K562 (cell line): ENCODE measurements at regions not wholly inside any gene's neighbourhood (a gene's known extent, or its start where the extent isn't known, plus 50 kb on each side); places are given as distances from the start of the nearest gene placed in this dataset.

ENCODE experiments used
- ATAC-seq: fragments of 200-7000 bp; cut with Tn5 transposase; 3 replicates; pipeline ENCODE4 v1.9.1; 2020; ENCODE audit warnings: moderate library complexity
- BruUV-seq: library from RNA; stranded (reverse); fragments of 400-500 nt; replicated peaks from 2 replicates; lab custom pipeline; 2021; lab: Mats Ljungman, UMichigan
- CTCF ChIA-PET: fragments of 300-600 bp; formaldehyde crosslinking; extraction: SDS; loops from one replicate; lab custom pipeline; 2021; ENCODE audit warnings: low intra/inter-chr PET ratio; lab: Yijun Ruan, JAX
- POLR2A ChIA-PET: fragments of 300-600, 350-650 bp; sonication (Branson Sonifier 250); formaldehyde crosslinking; extraction: SDS; loops from one replicate; lab custom pipeline; 2021; ENCODE audit warnings: antibody characterized with exemption, inconsistent platforms; lab: Yijun Ruan, JAX
- DNase-seq, 4 experiments: peaks; one replicate each; pipeline versions ENCODE4 v3.0.0 to v3.0.0-alpha.2; 2011 to 2018; ENCODE audit warnings: low spot score in 3 of 4, mixed read lengths in 3 of 4; ENCODE audit errors: extremely low read depth in 1 of 4
- FAIRE-seq: peaks from 2 replicates; lab custom pipeline; 2011; peaks lifted over from hg19 to GRCh38; lab: Jason Lieb, UNC
- H2AFZ ChIP-seq: 2 replicates; pipeline ENCODE4 v1.6.0; 2011; ENCODE audit warnings: low read depth, low read length, control low read depth, inconsistent platforms
- H3K27ac ChIP-seq: fragments of 200-600 bp; 3 replicates; pipeline ENCODE4 v1.8.0; 2011; ENCODE audit warnings: low read depth, mild to moderate bottlenecking, control low read depth, inconsistent platforms, low read length, moderate library complexity, mixed read lengths; ENCODE audit errors: extremely low read depth
- H3K27me3 ChIP-seq, 2 experiments: fragments of 300-600 bp in 1 of 2; 2 replicates in 1 of 2; 3 replicates in 1 of 2; pipeline versions ENCODE4 v1.6.0 to v1.8.0; 2011; ENCODE audit warnings: inconsistent platforms in 2 of 2, low read length in 2 of 2, mild to moderate bottlenecking in 1 of 2, mixed read lengths in 1 of 2, moderate library complexity in 1 of 2; ENCODE audit not compliant: control insufficient read depth in 2 of 2, insufficient read depth in 2 of 2
- H3K36me3 ChIP-seq: fragments of 300-600 bp; 3 replicates; pipeline ENCODE4 v1.8.0; 2011; ENCODE audit warnings: mild to moderate bottlenecking, low read length, inconsistent platforms; ENCODE audit not compliant: control insufficient read depth, insufficient read depth
- H3K4me1 ChIP-seq, 2 experiments: fragments of 200-600 bp in 1 of 2; replicated peaks in 1 of 2; 2 replicates in 1 of 2; 3 replicates in 1 of 2; pipeline versions ENCODE4 v1.5.1 to v1.8.0; 2011; ENCODE audit warnings: inconsistent platforms in 2 of 2, low read length in 2 of 2, mild to moderate bottlenecking in 1 of 2, mixed read lengths in 1 of 2, moderate library complexity in 1 of 2; ENCODE audit not compliant: control insufficient read depth in 2 of 2, insufficient read depth in 2 of 2
- H3K4me2 ChIP-seq: 2 replicates; pipeline ENCODE4 v1.6.1; 2011; ENCODE audit warnings: low read length, control low read depth, inconsistent platforms, mixed read lengths; ENCODE audit not compliant: insufficient read depth
- H3K4me3 ChIP-seq: fragments of 200-600 bp; sonication (generic), shearing (Covaris generic); 2 replicates; pipeline ENCODE4 v1.5.1; 2016; ENCODE audit warnings: control low read depth, inconsistent platforms
- H3K79me2 ChIP-seq: fragments of 200-600 bp; 3 replicates; pipeline ENCODE4 v1.8.0; 2011; ENCODE audit warnings: low read length, inconsistent platforms; ENCODE audit not compliant: control insufficient read depth, insufficient read depth
- H3K9ac ChIP-seq, 2 experiments: 2 replicates each; pipeline versions ENCODE4 v1.6.0 to v1.6.1; 2011; ENCODE audit warnings: low read depth in 2 of 2, low read length in 2 of 2, control low read depth in 1 of 2, inconsistent platforms in 1 of 2, mild to moderate bottlenecking in 1 of 2, mixed read lengths in 1 of 2; ENCODE audit not compliant: insufficient read depth in 1 of 2
- H3K9me1 ChIP-seq: one replicate; pipeline ENCODE4 v1.6.0; 2011; ENCODE audit warnings: inconsistent platforms, mild to moderate bottlenecking, low read length, moderate library complexity; ENCODE audit not compliant: control insufficient read depth, insufficient read depth
- H3K9me3 ChIP-seq: replicated peaks from 2 replicates; pipeline ENCODE4 v1.5.1; 2011; ENCODE audit warnings: low read depth, low read length, inconsistent platforms; ENCODE audit not compliant: control insufficient read depth, insufficient read depth
- H4K20me1 ChIP-seq: replicated peaks from 2 replicates; pipeline ENCODE4 v1.6.1; 2011; ENCODE audit warnings: low read length, inconsistent platforms, mixed read lengths; ENCODE audit not compliant: control insufficient read depth, insufficient read depth
- CAMTA2 ChIP-seq: fragments of 250-450 bp; sonication (Bioruptor Pico); conservative IDR thresholded peaks from 2 replicates; pipeline ENCODE4 v1.5.1; 2022
- HNRNPL ChIP-seq: fragments of 200-400 bp; formaldehyde crosslinking; IDR thresholded peaks from 2 replicates; pipeline ENCODE4 v1.6.1; 2017; ENCODE audit warnings: low read depth, mild to moderate bottlenecking, low read length
- MLLT1 ChIP-seq, 2 experiments: fragments of 450-650 bp; IDR thresholded peaks; 2 replicates each; pipeline ENCODE4 v1.6.1; 2016
- MTF1 ChIP-seq: fragments of 250-450 bp; sonication (Bioruptor Pico); IDR thresholded peaks from 2 replicates; pipeline ENCODE4 v1.9.0; 2021; ENCODE audit warnings: moderate library complexity, mild to moderate bottlenecking, inconsistent platforms, borderline replicate concordance
- RAD51 ChIP-seq: fragments of 450-650 bp; IDR thresholded peaks from 2 replicates; pipeline ENCODE4 v1.7.1; 2016; ENCODE audit warnings: low read depth, mild to moderate bottlenecking, borderline replicate concordance
- SNIP1 ChIP-seq: fragments of 450-650 bp; IDR thresholded peaks from 2 replicates; pipeline ENCODE4 v1.7.1; 2017; ENCODE audit warnings: low read depth, mild to moderate bottlenecking
- SPI1 ChIP-seq: IDR thresholded peaks from 2 replicates; pipeline ENCODE4 v1.6.1; 2011; ENCODE audit warnings: low read depth, low read length, control low read depth, borderline replicate concordance
- ZNF124 ChIP-seq: sonication (generic); formaldehyde crosslinking; IDR thresholded peaks from 2 replicates; pipeline ENCODE4 v1.8.1; 2022; ENCODE audit warnings: missing genetic modification reagents
- WGBS: fragments of 100-300 bp; shearing (Covaris generic); methylation state at CpG from one replicate; pipeline ENCODE4 v1.1.6; 2016; ENCODE audit warnings: low coverage, mixed read lengths; ENCODE audit not compliant: insufficient coverage; ENCODE audit errors: missing lambda C conversion rate; 5-methylcytosine and 5-hydroxymethylcytosine counted together
- in situ Hi-C: fragments of 300-500 bp; cut with MboI; formaldehyde crosslinking; loops from 4 replicates; pipeline ENCODE4 v1.15.0; 2018; ENCODE audit warnings: inconsistent platforms, mixed read lengths
- intact Hi-C: fragments of 100-400 bp; cut with micrococcal nuclease; formaldehyde crosslinking; loops from 2 replicates; pipeline ENCODE4 v1.14.2; 2022
- TF ChIP-seq, protein P1 (sequence below): fragments of 450-650 bp; IDR thresholded peaks from 2 replicates; pipeline ENCODE4 v1.6.1; 2017; ENCODE audit warnings: antibody characterized with exemption, mild to moderate bottlenecking
- TF ChIP-seq, protein P2 (sequence below): fragments of 450-650 bp; formaldehyde crosslinking; IDR thresholded peaks from 2 replicates; pipeline ENCODE4 v1.4.0; 2020; ENCODE audit warnings: mild to moderate bottlenecking, moderate library complexity
- TF ChIP-seq, protein P3 (sequence below): fragments of 200-800 bp; sonication (Bioruptor generic); IDR thresholded peaks from 2 replicates; pipeline ENCODE4 v1.6.1; 2016; ENCODE audit warnings: missing genetic modification characterization, missing compliant biosample characterization

GRCh38 chr14:26996246-26996645, 398.4 kb upstream of the NOVA1 start:
- no peaks in the 10 kb centered on the region for H3K36me3 ChIP-seq
- DNase-seq, result no peak
- no peak for ATAC-seq
- in situ Hi-C loops, result no loop called here
- H3K4me1 ChIP-seq, result no peaks in the 10 kb centered on the region
- no peak overlapping the region for H3K27ac ChIP-seq
- FAIRE-seq, result no peak
- no peaks in the 10 kb centered on the region for H3K79me2 ChIP-seq
- no peaks in the 10 kb centered on the region for H3K27me3 ChIP-seq
- no peak overlapping the region for H3K4me2 ChIP-seq
- no peak overlapping the region for H3K9ac ChIP-seq
- ChIA-PET CTCF (no interaction called here), POLR2A (no interaction called here)
- H3K9me1 ChIP-seq, result no peaks in the 10 kb centered on the region
- no peak overlapping the region for H2AFZ ChIP-seq
- BruUV-seq, result no TSS peak
- H3K4me3 ChIP-seq, result no peak overlapping the region
- H3K9me3 ChIP-seq, result no peaks in the 10 kb centered on the region
- H4K20me1 ChIP-seq, result no peaks in the 10 kb centered on the region
- 21% methylated on average over 2 of the region's 2 CpGs for WGBS
- intact Hi-C loops, result no loop called here
- TF ChIP-seq MLLT1 (IDR thresholded peaks at IDR 0.05) (no peak), CAMTA2 (CRISPR knock-in tag) (no peak), ZNF124 (CRISPR knock-in tag) (no peak), SPI1 (no peak), SNIP1 (no peak), RAD51 (no peak), MTF1 (no peak), HNRNPL (no peak)
- TF ChIP-seq, protein P1, sequence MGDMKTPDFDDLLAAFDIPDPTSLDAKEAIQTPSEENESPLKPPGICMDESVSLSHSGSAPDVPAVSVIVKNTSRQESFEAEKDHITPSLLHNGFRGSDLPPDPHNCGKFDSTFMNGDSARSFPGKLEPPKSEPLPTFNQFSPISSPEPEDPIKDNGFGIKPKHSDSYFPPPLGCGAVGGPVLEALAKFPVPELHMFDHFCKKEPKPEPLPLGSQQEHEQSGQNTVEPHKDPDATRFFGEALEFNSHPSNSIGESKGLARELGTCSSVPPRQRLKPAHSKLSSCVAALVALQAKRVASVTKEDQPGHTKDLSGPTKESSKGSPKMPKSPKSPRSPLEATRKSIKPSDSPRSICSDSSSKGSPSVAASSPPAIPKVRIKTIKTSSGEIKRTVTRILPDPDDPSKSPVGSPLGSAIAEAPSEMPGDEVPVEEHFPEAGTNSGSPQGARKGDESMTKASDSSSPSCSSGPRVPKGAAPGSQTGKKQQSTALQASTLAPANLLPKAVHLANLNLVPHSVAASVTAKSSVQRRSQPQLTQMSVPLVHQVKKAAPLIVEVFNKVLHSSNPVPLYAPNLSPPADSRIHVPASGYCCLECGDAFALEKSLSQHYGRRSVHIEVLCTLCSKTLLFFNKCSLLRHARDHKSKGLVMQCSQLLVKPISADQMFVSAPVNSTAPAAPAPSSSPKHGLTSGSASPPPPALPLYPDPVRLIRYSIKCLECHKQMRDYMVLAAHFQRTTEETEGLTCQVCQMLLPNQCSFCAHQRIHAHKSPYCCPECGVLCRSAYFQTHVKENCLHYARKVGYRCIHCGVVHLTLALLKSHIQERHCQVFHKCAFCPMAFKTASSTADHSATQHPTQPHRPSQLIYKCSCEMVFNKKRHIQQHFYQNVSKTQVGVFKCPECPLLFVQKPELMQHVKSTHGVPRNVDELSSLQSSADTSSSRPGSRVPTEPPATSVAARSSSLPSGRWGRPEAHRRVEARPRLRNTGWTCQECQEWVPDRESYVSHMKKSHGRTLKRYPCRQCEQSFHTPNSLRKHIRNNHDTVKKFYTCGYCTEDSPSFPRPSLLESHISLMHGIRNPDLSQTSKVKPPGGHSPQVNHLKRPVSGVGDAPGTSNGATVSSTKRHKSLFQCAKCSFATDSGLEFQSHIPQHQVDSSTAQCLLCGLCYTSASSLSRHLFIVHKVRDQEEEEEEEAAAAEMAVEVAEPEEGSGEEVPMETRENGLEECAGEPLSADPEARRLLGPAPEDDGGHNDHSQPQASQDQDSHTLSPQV, result no peak
- TF ChIP-seq, protein P2, sequence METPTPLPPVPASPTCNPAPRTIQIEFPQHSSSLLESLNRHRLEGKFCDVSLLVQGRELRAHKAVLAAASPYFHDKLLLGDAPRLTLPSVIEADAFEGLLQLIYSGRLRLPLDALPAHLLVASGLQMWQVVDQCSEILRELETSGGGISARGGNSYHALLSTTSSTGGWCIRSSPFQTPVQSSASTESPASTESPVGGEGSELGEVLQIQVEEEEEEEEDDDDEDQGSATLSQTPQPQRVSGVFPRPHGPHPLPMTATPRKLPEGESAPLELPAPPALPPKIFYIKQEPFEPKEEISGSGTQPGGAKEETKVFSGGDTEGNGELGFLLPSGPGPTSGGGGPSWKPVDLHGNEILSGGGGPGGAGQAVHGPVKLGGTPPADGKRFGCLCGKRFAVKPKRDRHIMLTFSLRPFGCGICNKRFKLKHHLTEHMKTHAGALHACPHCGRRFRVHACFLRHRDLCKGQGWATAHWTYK, result no peak
- TF ChIP-seq, protein P3, sequence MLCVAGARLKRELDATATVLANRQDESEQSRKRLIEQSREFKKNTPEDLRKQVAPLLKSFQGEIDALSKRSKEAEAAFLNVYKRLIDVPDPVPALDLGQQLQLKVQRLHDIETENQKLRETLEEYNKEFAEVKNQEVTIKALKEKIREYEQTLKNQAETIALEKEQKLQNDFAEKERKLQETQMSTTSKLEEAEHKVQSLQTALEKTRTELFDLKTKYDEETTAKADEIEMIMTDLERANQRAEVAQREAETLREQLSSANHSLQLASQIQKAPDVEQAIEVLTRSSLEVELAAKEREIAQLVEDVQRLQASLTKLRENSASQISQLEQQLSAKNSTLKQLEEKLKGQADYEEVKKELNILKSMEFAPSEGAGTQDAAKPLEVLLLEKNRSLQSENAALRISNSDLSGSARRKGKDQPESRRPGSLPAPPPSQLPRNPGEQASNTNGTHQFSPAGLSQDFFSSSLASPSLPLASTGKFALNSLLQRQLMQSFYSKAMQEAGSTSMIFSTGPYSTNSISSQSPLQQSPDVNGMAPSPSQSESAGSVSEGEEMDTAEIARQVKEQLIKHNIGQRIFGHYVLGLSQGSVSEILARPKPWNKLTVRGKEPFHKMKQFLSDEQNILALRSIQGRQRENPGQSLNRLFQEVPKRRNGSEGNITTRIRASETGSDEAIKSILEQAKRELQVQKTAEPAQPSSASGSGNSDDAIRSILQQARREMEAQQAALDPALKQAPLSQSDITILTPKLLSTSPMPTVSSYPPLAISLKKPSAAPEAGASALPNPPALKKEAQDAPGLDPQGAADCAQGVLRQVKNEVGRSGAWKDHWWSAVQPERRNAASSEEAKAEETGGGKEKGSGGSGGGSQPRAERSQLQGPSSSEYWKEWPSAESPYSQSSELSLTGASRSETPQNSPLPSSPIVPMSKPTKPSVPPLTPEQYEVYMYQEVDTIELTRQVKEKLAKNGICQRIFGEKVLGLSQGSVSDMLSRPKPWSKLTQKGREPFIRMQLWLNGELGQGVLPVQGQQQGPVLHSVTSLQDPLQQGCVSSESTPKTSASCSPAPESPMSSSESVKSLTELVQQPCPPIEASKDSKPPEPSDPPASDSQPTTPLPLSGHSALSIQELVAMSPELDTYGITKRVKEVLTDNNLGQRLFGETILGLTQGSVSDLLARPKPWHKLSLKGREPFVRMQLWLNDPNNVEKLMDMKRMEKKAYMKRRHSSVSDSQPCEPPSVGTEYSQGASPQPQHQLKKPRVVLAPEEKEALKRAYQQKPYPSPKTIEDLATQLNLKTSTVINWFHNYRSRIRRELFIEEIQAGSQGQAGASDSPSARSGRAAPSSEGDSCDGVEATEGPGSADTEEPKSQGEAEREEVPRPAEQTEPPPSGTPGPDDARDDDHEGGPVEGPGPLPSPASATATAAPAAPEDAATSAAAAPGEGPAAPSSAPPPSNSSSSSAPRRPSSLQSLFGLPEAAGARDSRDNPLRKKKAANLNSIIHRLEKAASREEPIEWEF, result no peak
